Activated CD4-positive, alpha-beta T cell treated with anti-CD3 and anti-CD28 coated beads, Interleukin-2, amount 10 ng/mL, durations not matched to agents 7 days and 5 days (primary cell): ENCODE measurements at regions not wholly inside any gene's neighbourhood (a gene's known extent, or its start where the extent isn't known, plus 50 kb on each side); places are given as distances from the start of the nearest gene placed in this dataset.
"Not testable (repeated sequence)": the region's sequence is repeated elsewhere in the genome, so short reads cannot be mapped to it uniquely, and the experiment has no call there.

Experiments used
- CTCF ChIA-PET: fragments of 350-600 bp; sonication (Branson Sonifier 250); formaldehyde crosslinking; loops from one replicate; lab custom pipeline; 2021; ENCODE audit warnings: antibody characterized with exemption; lab: Charles Lee
- POLR2A ChIA-PET: fragments of 350-600 bp; sonication (Branson Sonifier 250); formaldehyde crosslinking; loops from one replicate; lab custom pipeline; 2021; ENCODE audit warnings: antibody characterized with exemption; lab: Charles Lee
- DNase-seq: peaks from one replicate; pipeline ENCODE4 v3.0.0-alpha.2; 2020
- H3K27ac Mint-ChIP-seq: one replicate; pipeline ENCODE4 v1.8.0; 2021; ENCODE audit warnings: mild to moderate bottlenecking, moderate library complexity, mixed read lengths
- H3K27me3 Mint-ChIP-seq: one replicate; pipeline ENCODE4 v1.8.0; 2021; ENCODE audit warnings: mixed read lengths
- H3K36me3 Mint-ChIP-seq: one replicate; pipeline ENCODE4 v1.8.0; 2021; ENCODE audit warnings: low read depth, mixed read lengths
- H3K4me1 Mint-ChIP-seq: one replicate; pipeline ENCODE4 v1.8.0; 2021; ENCODE audit warnings: mixed read lengths
- H3K4me3 Mint-ChIP-seq: one replicate; pipeline ENCODE4 v1.8.0; 2021; ENCODE audit warnings: mild to moderate bottlenecking, moderate library complexity, mixed read lengths
- H3K9me3 Mint-ChIP-seq: one replicate; pipeline ENCODE4 v1.8.0; 2021; ENCODE audit warnings: mixed read lengths

- DNase-seq, result no peak
- H3K4me3 Mint-ChIP-seq, result no peak overlapping the region
- H3K4me1 Mint-ChIP-seq, result no peaks in the 10 kb centered on the region
- H3K27ac Mint-ChIP-seq, result no peak overlapping the region
- H3K36me3 Mint-ChIP-seq, result no peaks in the 10 kb centered on the region
- POLR2A ChIA-PET, result no interaction called here
- no peaks in the 10 kb centered on the region for H3K9me3 Mint-ChIP-seq
- H3K27me3 Mint-ChIP-seq, result no peaks in the 10 kb centered on the region
- CTCF ChIA-PET, result no interaction called here
Observed at GRCh38 chr7:97390915-97391593, 273.6 kb downstream of the SDHAF3 start.

- no peaks in the 10 kb centered on the region for H3K27me3 Mint-ChIP-seq
- H3K9me3 Mint-ChIP-seq, result no peaks in the 10 kb centered on the region
- H3K36me3 Mint-ChIP-seq, result no peaks in the 10 kb centered on the region
- no peak overlapping the region for H3K27ac Mint-ChIP-seq
- ChIA-PET CTCF (no interaction called here), POLR2A (no interaction called here)
- H3K4me3 Mint-ChIP-seq, result no peak overlapping the region
- DNase-seq, result no peak
- no peaks in the 10 kb centered on the region for H3K4me1 Mint-ChIP-seq
Observed at GRCh38 chr7:97401398-97401797, 283.9 kb downstream of the SDHAF3 start.

- no peaks in the 10 kb centered on the region for H3K36me3 Mint-ChIP-seq
- DNase-seq, result no peak
- no peak overlapping the region for H3K4me3 Mint-ChIP-seq
- H3K27ac Mint-ChIP-seq, result no peak overlapping the region
- no peaks in the 10 kb centered on the region for H3K9me3 Mint-ChIP-seq
- ChIA-PET CTCF (no interaction called here), POLR2A (no interaction called here)
- H3K4me1 Mint-ChIP-seq, result no peaks in the 10 kb centered on the region
- H3K27me3 Mint-ChIP-seq, result peaks cover 2% of the 10 kb centered on the region
Observed at GRCh38 chr7:97405835-97406234, 288.3 kb downstream of the SDHAF3 start.

- H3K4me3 Mint-ChIP-seq, result no peak overlapping the region
Observed at GRCh38 chr7:97407106-97407505, 289.6 kb downstream of the SDHAF3 start.

GRCh38 chr7:97409346-97409745 is 291.8 kb downstream of the SDHAF3 start:
- H3K27ac Mint-ChIP-seq, result no peak overlapping the region
- CTCF ChIA-PET, result no interaction called here
- peaks cover 2% of the 10 kb centered on the region for H3K27me3 Mint-ChIP-seq
- no peaks in the 10 kb centered on the region for H3K9me3 Mint-ChIP-seq
- no peaks in the 10 kb centered on the region for H3K36me3 Mint-ChIP-seq
- H3K4me1 Mint-ChIP-seq, result no peaks in the 10 kb centered on the region
- no peak overlapping the region for H3K4me3 Mint-ChIP-seq
- POLR2A ChIA-PET, result no interaction called here
- DNase-seq, result no peak

More at GRCh38 chr7:97407106-97407505, 289.6 kb downstream of the SDHAF3 start:
- ChIA-PET CTCF (no interaction called here), POLR2A (no interaction called here)
- no peak for DNase-seq
- H3K27me3 Mint-ChIP-seq, result peaks cover 2% of the 10 kb centered on the region
- H3K4me1 Mint-ChIP-seq, result no peaks in the 10 kb centered on the region
- no peaks in the 10 kb centered on the region for H3K9me3 Mint-ChIP-seq
- no peaks in the 10 kb centered on the region for H3K36me3 Mint-ChIP-seq
- no peak overlapping the region for H3K27ac Mint-ChIP-seq

DNA sequence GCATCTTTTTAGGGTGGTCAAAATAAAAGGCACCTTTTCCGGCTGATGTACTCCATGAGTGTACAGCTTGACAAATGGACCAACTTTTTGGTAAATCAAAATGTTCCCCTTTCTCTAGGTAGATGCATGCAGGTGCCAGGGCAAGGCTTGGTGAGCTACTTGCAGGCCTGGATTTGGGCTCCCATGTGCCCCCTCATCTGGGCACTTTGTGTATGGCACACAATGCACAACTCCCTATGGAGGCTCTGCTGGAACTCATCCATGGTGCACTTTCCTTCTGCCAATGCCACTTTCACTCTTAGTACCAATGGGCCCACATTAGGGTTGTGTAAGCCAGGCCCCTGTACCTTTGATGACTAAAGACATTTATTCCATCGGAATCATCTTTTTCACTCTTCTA is 300.8 kb downstream of the SDHAF3 start:
- ChIA-PET CTCF (no interaction called here), POLR2A (no interaction called here)
- Mint-ChIP-seq H3K36me3 (no peaks in the 10 kb centered on the region), H3K27me3 (no peaks in the 10 kb centered on the region), H3K27ac (no peak overlapping the region), H3K4me3 (no peak overlapping the region), H3K9me3 (no peaks in the 10 kb centered on the region), H3K4me1 (no peaks in the 10 kb centered on the region)
- DNase-seq, result no peak

DNA sequence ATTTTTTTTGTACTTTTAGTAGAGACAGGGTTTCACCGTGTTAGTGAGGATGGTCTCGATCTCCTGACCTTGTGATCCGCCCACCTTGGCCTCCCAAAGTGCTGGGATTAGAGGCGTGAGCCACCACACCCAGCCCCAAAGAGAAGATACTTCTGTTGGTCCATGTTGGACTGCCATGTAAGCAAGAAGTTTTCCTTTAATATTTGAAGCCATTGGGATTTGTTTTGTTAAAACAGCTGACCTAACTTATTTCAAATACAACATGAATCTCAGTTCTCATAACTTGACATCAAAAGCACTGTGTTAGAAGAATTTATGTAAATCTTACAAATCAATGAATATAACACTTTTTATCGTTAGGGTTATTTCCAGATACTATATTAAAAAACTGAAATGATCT is 302.4 kb downstream of the SDHAF3 start:
- H3K36me3 Mint-ChIP-seq, result no peaks in the 10 kb centered on the region
- no peaks in the 10 kb centered on the region for H3K9me3 Mint-ChIP-seq
- DNase-seq, result no peak
- POLR2A ChIA-PET, result no interaction called here
- no peaks in the 10 kb centered on the region for H3K27me3 Mint-ChIP-seq
- no peak overlapping the region for H3K27ac Mint-ChIP-seq
- no peak overlapping the region for H3K4me3 Mint-ChIP-seq
- no peaks in the 10 kb centered on the region for H3K4me1 Mint-ChIP-seq
- CTCF ChIA-PET, result no interaction called here

GRCh38 chr7:97421307-97421930 is 303.9 kb downstream of the SDHAF3 start:
- H3K4me1 Mint-ChIP-seq, result no peaks in the 10 kb centered on the region
- H3K4me3 Mint-ChIP-seq, result no peak overlapping the region
- no peak for DNase-seq
- H3K9me3 Mint-ChIP-seq, result no peaks in the 10 kb centered on the region
- H3K27ac Mint-ChIP-seq, result no peak overlapping the region
- H3K36me3 Mint-ChIP-seq, result no peaks in the 10 kb centered on the region
- no peaks in the 10 kb centered on the region for H3K27me3 Mint-ChIP-seq
- CTCF ChIA-PET, result interaction anchor here (0.6 kb wide), 1 partner anchor 1358 kb away, joined by 3 read pairs; no protein-coding TSS in a partner anchor
- POLR2A ChIA-PET, result no interaction called here

- no peaks in the 10 kb centered on the region for H3K4me1 Mint-ChIP-seq
Observed at GRCh38 chr7:97422046-97422445, 304.5 kb downstream of the SDHAF3 start.

GRCh38 chr7:97430006-97430405 is 301.9 kb upstream of the TAC1 start:
- ChIA-PET POLR2A (no interaction called here), CTCF (no interaction called here)
- Mint-ChIP-seq H3K4me3 (no peak overlapping the region), H3K9me3 (no peaks in the 10 kb centered on the region), H3K36me3 (no peaks in the 10 kb centered on the region), H3K27ac (no peak overlapping the region), H3K4me1 (no peaks in the 10 kb centered on the region), H3K27me3 (no peaks in the 10 kb centered on the region)
- DNase-seq, result no peak

More at GRCh38 chr7:97422046-97422445, 304.5 kb downstream of the SDHAF3 start:
- H3K27ac Mint-ChIP-seq, result no peak overlapping the region
- H3K9me3 Mint-ChIP-seq, result no peaks in the 10 kb centered on the region
- no peak overlapping the region for H3K4me3 Mint-ChIP-seq
- POLR2A ChIA-PET, result no interaction called here
- no peaks in the 10 kb centered on the region for H3K36me3 Mint-ChIP-seq
- CTCF ChIA-PET, result interaction anchor here (0.8 kb wide), 1 partner anchor 8 kb away, joined by 3 read pairs; no protein-coding TSS in a partner anchor
- H3K27me3 Mint-ChIP-seq, result no peaks in the 10 kb centered on the region
- no peak for DNase-seq

- ChIA-PET POLR2A (no interaction called here), CTCF (no interaction called here)
- DNase-seq, result no peak
- no peaks in the 10 kb centered on the region for H3K4me1 Mint-ChIP-seq
- no peaks in the 10 kb centered on the region for H3K36me3 Mint-ChIP-seq
- no peaks in the 10 kb centered on the region for H3K27me3 Mint-ChIP-seq
- H3K27ac Mint-ChIP-seq, result no peak overlapping the region
- peaks cover 15% of the 10 kb centered on the region for H3K9me3 Mint-ChIP-seq
- H3K4me3 Mint-ChIP-seq, result no peak overlapping the region
Observed at GRCh38 chr7:97439637-97440214, 292.2 kb upstream of the TAC1 start.

DNA sequence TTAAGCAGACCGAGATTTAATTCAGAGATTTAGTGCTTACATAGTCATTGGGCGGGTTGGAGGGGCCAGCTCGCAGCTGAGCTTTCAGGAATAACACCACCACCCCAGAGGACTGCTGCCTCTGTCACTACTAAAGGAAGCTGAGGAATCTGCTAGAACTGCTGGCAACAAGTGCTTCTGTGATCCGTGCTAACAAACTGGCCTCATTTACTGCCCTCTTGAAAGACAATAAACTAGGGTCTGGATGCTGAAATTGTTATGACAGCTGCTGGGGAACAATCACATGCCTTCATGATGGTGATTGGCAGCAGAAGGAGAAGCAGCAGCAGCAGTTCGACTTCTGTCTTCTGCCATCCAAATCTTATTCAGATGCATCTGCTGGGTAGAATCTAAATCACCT is 285.5 kb upstream of the TAC1 start:
- Mint-ChIP-seq H3K27me3 (no peaks in the 10 kb centered on the region), H3K9me3 (peaks cover 6% of the 10 kb centered on the region), H3K36me3 (no peaks in the 10 kb centered on the region), H3K4me3 (no peak overlapping the region), H3K4me1 (no peaks in the 10 kb centered on the region), H3K27ac (no peak overlapping the region)
- ChIA-PET POLR2A (interaction anchor here (0.7 kb wide), 1 partner anchor 1585 kb away, joined by 3 read pairs; no protein-coding TSS in a partner anchor), CTCF (no interaction called here)
- no peak for DNase-seq

DNA sequence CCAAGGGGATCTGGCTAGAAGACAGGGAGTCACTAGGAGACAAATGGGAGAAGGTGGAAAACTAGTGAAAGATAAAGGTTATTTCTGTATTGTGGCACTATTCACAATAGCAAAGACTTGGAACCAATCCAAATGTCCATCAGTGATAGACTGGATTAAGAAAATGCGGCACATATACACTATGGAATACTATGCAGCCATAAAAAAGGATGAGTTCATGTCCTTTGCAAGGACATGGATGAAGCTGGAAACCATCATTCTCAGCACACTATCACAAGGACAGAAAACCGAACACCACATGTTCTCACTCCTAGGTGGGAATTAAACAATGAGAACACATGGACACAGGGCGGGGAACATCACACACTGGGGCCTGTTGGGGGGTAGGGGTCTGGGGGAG is 282.4 kb upstream of the TAC1 start:
- POLR2A ChIA-PET, H3K27me3 Mint-ChIP-seq, DNase-seq, H3K4me1 Mint-ChIP-seq, H3K27ac Mint-ChIP-seq, H3K4me3 Mint-ChIP-seq, CTCF ChIA-PET, H3K36me3 Mint-ChIP-seq, H3K9me3 Mint-ChIP-seq: not testable (repeated sequence)
